Globus pallidus (tissue), 1 donor: ENCODE measurements at regions not wholly inside any gene's neighbourhood (a gene's known extent, or its start where the extent isn't known, plus 50 kb on each side); places are given as distances from the start of the nearest gene placed in this dataset.

Experiments used
- DNase-seq: peaks from one replicate; pipeline ENCODE4 v3.0.0-alpha.2; 2015; ENCODE audit warnings: low spot score

DNA sequence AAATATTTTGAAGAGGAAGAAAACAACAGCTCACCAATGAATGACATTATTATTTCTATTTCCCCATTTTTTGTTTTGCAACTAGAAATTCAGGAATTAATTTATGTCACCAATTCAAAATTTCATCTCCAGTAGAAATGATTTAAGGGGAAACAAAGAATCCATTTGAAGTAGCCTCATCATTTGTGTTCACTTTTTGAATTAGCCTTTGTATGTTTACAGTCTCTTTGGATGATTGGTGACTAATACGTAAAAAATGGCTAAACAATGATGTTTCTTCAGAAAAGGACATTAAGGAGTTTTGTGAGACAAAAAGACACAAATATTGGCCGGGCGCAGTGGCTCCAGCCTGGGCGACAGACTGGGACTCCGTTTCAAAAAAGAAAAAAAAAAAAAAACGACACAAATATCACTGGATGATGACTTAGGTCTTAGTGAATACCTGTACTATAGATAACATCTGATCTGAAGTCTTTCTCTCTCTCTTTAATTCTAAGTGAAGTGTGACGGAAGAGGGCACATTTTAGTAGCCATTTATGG is 313.2 kb downstream of the PIK3C3 start:
- DNase-seq, result no peak

DNA sequence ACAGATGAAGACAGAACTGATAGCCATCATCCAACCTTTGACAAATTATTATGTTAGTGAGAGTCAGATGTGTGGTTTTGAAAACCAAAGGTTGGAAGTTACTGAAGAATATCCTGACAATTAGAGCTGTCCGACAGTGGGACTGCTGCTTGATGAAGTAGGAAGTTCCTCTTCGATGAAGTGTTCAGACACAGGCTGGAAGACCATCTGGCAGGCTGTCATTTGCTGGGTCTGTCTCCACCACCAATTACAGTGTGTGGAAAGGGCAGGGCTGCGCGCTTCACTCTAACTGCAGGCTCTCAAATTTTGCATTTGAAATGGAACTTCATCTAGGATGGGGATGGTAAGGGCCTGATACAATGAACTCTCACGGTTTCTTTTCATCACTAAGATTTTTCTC is 313.8 kb downstream of the PIK3C3 start:
- no peak for DNase-seq

DNA sequence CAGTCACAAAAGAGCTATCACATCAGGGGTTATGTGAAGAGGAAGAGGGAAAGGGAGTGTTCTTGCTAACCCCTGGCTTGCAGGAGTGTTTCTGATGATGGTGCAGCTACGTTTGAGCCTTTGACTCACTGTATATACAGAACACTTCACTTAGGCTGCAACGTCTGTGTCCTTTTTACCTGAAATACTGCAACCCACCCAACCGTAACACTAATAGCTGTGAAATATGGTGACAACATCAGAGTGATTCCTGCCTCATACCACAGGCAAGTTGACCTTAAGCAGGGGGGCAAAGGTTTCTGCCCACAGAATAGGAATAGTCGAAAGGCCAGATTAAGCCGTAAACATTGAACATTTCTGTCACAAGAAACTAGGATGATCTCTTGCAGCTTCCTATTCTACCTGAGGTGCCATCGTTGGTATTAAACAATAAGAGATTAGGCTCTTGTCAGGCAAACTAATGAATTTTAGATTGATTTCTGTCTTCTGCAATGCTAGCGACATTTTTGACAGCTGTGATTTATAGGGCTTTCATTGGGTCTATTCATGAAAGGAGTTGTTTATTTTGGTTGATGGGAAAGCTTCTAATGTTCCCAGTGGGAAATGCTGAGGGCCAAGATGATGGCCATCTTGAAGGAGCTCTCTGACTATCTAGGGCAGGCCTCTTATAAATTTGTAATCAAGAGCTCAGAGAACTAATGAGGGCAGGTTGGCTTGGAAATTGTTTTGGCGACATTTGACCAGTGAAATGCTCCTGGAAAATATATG is 316.8 kb downstream of the PIK3C3 start:
- DNase-seq, result no peak

DNA sequence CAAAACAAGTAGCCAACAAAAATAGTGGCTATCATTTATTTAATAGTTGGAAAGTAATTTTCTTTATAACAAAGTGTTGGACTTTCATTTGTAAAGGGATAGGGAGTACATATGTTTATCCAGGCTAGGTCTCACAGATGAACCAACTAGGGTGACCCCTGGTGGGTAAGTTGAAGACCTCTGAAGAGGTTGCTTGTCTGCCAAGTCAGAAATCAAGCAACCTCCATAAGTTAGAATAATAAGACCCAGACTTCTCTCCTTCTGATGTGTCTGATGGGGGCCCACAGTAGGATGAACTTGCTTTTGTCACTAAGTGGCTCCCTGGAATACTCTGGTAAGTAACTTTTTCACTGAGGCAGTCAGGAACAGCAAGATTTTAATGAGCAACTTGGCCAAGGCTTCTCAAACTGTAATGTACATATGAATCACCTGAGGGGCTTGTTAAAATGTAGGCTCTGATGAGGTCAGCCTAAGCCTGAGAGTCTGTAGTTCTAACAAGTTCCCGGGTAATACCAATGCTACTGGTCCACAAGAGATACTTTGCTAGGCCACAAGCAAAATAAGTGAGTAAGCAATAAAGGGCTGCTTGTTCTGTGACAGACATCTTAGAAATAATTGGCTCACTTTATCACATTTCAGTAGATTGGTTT is 319.6 kb downstream of the PIK3C3 start:
- peak; percentile 4 for DNase-seq

DNA sequence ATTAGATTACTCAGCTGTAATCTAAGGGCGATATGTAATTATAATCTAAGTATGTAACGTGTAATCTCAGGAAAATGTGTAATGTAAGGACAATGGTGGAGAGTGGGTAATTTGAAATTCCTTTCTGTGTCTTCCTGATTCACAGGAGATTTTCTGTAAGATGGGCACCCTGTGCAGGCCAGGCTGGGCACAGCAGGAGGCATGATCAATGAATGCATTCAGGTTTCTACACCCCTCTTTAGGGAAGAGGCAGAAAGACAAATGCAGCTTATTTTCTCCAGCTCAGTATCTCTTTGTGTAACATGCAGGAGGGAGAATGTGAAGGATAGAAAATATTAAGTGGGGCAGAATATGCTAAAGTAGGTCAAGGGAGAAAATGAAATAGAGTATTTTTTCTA is 320.1 kb downstream of the PIK3C3 start:
- DNase-seq, result peak; percentile 15

DNA sequence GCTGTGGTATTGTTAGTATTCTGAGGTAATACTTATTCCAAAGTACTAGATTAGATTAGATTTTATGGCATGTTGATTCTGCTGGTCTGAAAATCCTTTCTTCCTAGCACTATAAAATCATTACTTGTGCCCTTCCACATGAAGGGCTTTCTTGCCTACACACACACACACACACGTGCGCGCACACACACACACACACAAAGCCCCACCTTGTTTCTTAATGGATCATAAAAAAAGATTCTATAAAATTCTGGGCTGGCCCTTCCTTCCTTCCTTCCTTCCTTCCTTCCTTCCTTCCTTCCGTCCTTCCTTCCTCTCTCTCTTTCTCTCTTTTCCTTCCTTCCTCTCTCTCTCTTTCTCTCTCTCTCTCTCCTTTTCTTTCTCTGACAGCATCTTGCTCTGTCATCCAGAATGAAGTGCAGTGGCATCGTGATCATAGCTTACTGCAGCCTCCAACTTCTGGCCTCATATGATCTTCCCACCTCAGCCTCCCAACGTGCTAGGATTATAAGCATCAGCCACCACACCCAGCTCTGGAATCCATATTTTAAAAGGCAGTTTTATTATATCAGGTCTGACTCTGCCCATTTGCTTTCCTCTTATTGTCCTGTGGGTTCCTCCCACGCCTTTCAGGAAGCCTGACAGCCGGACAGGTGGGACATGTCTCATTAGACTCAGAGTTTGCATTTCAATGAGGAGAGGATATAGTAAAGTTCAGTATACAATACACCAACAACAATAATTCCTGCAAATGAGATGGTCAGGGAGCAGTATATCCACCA is 321.1 kb downstream of the PIK3C3 start:
- DNase-seq, result no peak

DNA sequence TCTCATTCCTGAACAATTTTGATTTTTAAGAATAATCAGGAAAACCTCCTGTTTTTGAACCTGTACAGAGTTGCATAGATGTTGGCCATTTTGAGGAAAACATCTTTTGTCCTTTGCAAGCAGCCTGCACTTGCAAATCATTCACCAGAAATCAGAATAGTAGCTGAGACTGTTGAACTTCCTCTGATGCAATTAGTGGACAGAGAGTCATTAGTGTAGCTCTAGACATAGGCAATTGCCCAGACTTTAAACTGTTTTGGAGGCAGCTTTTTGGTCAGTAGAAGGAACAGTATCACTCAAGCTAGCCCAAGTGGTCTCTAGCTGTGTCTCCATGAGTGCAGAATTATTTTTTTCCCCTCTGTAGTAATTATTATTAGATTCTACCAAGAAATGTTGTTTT is 326.1 kb downstream of the PIK3C3 start:
- DNase-seq, result no peak

DNA sequence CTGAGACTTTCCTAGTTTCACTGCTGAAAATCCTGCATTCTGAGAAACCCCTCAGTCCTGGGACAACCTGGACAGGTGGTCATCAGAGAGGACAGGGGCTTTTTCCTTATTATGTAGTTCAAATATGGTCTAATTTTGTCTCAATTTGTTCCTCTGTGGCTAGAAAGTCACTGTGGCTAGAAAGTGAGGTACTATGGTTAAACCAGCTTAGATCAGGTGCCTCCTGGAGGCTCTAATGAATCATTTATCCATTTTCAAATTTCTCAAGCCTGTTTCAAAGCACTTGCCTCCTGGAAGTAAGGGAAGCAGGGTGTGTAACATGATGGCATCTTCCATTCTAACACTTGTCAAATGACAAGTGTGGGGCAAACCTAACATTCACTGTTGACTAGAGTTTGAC is 326.8 kb downstream of the PIK3C3 start:
- no peak for DNase-seq

DNA sequence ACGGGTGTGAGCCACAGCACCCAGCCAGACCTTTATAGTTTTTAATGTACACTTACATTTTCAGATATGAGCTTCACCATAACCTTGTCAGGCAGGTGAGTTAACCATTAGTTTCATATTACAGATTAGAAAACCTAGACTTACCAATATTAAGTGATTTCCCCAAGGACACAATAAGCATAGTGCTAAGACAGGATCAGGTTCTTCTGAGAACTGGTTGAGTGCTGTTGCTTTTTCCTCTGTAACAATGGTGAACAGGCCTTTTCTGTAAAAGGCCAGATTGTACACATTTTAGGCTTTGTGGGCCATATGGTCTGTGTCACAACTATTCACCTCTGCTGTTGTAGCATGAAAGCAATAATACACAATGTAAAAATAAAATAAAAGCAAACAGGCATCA is 332.0 kb downstream of the PIK3C3 start:
- DNase-seq, result no peak

DNA sequence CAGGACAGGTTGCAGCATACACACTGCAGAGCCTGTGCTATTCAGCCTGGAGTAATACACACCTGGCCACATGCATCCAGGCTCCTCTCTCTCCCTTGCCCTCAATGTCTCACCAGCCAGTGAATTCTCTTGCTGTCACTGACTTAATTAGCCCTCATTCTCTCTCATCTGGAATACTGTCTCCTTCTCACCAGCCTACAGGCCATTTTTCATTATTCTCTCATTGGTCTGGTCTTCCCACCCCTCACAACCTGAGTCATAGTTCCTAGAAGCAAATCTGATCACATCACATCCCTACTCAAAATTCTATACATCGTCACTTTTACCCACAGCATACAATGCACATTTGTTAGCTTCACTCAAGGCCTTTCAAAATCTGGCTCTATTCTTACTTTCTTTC is 333.1 kb downstream of the PIK3C3 start:
- no peak for DNase-seq

DNA sequence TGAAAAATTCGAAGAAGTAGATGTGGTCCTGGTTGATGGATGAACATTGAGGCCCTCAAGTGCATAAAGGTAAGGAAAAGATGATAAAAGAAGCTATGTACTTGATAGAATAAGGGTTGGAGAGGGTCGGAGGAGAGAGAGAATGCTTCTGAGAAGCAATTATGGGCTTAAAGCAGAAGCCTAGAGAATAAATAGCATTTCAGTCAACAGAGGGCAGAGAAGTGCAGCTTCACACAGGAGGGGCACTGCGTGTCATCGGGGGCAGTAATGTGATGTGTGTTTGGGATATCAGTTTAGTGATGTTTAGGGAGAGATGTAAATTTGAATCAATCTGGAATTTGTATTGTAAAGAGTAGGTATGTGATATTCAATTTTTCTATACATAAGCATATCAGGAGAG is 334.5 kb downstream of the PIK3C3 start:
- DNase-seq, result no peak

DNA sequence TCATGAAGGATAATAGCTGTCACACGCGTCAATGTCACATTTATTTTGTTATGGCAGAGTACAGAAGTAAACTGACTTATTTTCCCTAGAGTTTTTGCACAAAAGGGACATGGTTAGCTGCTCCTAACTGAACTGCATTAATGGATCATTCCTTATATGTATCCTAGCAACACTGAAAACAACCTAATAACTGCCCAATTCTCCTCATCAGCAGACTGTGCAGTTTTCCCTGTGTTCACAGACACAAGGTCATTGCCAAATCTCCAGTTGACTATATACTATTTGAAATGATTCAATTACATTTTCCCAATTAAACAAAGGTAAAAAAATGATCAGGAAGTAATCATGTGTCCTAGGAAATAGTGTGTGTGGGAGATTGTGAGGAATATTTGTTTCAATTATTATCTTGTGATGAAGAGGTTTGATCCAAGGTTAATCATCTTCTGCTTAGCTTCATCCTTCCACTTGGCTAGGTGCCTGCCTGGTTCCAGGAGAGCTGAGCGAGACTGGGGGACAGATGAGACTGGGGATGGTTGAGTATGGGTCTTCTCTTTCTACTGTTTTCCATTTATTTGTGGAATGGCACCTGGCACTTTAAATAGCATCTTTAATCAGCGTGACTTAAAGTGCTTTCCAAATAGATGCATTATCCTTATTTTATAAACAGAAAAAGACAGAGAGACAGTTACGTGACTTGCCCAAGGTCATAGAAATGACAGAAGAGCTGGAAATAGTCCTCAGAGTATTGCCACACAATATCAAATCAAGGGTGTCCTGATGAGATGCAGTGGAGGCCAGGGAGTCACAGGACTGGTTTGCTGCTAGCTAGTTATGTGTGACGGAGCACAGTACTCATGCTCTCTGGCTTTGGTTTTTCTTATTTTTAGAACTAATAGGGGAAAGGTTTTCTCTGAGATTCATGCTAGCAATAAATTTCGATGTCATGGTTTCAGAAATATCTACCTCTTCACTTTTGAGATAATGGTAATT is 335.6 kb downstream of the PIK3C3 start:
- no peak for DNase-seq

DNA sequence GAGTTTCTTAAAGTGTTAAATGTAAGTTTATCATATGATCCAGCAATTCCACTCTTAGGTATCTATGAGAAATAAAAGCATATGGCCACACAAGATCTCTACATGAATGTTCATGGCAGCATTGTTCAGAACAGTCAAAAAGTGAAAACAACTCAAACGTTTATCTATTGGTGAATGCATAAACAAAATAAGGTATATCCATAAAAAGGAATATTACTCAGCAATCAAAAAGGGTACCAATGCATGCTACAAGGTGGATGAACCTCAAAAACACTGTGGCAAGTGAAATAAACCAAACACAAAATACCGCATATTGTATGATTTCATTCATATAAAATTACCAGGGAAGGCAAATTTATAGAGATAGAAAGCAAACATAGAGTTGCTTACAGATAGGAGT is 337.6 kb downstream of the PIK3C3 start:
- DNase-seq, result no peak

DNA sequence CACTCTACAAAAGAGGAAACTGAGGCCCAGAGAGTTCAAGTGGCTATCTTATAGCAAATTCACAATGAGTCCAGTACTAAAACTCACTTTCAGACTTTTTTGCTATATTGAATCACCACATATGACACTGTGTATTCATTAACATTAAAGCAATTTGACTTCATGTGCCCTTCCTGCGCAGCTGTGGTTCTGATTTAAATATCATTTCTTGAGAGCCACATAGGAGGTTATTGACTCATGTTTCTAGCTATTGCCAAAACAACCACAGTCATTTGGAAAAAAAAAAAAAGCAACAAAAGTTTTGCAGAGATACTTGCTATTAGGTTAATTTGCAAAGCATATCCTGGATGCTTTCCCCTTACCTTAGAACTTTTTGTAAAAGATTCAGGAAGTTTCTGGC is 341.2 kb downstream of the PIK3C3 start:
- no peak for DNase-seq

DNA sequence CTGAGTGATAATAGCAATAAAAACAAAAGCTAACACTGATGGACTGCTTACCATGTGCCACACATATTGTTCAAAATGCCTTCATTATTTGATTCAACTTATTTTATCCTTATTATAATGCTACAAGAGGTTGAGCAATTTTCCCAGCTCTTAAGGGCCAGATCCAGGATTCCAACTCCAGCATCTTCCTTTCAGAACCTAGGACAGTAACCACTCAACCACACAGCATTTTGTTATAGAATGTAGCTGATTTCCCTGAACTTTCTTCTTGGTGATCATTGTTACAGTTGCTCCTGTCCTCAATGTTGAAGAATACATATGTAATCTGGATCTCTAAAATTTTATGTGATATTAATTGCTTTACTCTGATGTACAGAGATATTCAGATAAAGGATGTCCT is 341.7 kb downstream of the PIK3C3 start:
- no peak for DNase-seq

DNA sequence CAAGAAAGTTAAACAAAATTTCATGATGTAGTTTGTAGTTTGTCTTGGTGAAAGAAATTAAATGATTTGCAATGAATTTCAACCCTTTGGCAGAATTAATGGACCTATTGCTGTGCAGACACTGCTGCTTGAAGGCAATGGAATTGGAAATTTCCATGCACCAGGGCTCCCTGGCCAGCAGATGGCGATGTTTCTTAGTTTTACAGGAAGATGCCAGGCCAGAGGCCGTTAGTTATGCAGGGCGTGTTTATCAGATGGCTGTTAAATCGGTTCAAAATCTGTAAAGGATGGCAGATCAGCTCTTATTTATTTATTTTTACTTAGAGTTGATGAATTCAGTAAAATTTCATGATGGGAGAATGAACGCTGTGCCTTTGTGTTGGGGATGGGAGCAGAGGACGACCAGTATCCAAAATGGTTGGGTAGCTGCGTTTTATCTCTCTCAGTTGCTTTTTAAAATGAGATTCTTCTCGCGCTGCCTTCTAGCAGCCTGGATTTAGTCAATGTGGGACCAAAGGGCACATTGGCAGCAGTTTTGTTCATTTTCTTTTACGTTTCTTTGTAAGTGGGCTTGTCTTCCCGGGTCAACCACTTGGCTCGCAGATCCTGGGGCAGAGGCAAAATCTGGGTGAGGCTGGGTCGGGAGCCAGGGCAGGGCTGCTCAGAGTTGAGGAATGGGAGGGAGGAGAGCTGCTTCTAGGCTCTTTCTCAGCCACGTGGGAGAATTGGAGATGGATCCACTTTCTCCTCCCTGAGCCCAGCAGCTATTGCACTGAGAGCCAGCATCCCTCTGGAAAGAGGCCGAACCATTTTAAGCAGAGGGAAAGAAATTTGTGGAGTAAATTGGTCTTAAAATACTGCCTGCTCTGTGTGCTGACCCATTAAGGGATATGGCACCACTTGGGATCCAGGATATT is 344.0 kb downstream of the PIK3C3 start:
- DNase-seq, result peak; percentile 86

DNA sequence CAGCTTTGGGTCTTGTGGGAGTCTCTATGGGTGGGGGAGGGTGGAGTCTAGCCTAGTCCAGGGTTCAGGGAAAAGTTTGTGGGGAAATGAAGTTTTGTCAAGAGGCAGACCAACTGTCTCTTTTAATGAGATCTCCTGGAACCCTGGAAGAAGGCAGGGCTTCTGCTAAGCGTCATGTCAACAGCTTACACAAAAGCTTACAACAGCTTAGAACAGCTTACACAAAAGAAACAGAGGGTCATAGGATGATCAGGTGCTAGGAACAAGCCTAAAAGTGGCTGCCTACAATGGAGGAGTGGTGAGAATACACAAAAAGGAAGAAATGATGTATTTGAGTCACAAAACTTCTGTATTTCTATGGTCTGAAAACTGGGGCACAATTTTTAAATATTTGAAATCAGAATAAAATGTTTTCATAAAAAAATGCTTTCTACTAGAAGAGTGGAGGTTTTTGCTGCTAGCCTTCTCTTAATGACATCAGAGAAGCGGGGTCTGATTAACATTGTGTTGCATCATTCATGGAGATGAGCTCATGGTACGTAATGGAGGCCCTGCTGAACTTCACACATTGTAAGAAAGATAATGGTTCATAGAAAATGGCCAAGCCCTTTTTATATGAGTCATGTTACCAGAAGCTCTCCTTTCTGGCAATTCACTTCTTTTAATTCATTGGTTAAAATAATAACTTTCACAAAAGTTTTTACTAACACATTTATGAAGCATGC is 351.0 kb downstream of the PIK3C3 start:
- DNase-seq, result no peak

DNA sequence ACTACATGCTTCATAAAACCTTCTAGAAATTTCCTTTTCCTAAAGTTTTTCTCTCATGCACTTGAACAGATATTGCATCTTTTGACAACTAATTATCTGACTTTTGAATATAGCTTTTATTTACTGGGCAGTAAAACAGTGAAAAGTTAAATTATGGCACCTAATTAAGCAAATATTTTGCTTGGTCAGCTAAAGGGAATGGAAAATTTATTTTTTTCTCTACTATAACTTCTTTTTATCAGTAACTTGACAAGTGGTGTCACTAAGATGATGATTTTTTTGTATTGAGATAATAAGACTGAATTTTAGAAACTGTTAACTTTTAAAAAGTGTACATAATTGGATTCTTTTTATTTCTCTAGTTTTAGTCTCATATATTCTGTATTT is 351.6 kb downstream of the PIK3C3 start:
- no peak for DNase-seq

DNA sequence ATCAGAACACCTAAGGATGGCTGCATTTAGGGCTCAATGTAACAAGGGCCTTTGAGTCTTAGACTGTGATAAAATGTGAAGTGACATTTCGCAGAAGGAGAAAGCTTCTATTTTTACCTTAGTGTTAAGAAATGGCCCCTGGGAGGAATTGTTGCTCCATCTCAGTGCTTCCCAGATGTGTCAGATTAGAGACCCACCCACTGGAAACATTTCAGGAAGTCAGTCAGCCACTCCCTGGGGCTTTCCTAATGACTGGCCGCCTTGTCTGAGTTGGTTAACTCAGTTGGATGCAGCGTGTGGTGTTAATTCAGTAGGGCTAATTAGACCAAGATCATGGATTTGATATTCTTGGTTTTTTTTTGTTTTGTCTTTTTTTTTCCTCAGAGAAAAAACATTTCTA is 355.9 kb downstream of the PIK3C3 start:
- no peak for DNase-seq

DNA sequence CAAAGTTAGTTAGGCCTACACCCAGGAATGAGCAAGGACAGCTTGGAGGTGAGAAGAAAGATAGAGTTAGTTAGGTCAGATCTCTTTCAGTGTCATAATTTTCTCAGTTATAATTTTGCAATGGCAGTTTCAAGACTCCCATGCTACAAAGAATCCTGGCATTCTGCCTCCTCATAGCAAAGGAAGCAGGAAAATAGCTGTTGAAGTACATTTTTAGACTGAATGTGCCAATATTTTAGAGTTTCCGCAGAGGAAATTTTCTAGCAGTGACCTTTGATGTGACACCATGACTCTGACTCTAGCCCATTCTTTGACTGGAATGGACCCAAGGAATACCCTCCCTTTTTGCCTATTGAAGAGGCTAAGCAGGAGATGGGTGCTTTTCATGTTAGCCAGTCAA is 371.7 kb downstream of the PIK3C3 start:
- no peak for DNase-seq
